GM12874 (cell line): ENCODE measurements at regions not wholly inside any gene's neighbourhood (a gene's known extent, or its start where the extent isn't known, plus 50 kb on each side); places are given as distances from the start of the nearest gene placed in this dataset.

Experiments used
- TF ChIP-seq, protein P1 (sequence below): IDR thresholded peaks from 2 replicates; pipeline ENCODE4 v1.5.1; 2011; ENCODE audit warnings: low read depth, mild to moderate bottlenecking, control low read depth, low read length, moderate library complexity; ENCODE audit not compliant: insufficient read depth

DNA sequence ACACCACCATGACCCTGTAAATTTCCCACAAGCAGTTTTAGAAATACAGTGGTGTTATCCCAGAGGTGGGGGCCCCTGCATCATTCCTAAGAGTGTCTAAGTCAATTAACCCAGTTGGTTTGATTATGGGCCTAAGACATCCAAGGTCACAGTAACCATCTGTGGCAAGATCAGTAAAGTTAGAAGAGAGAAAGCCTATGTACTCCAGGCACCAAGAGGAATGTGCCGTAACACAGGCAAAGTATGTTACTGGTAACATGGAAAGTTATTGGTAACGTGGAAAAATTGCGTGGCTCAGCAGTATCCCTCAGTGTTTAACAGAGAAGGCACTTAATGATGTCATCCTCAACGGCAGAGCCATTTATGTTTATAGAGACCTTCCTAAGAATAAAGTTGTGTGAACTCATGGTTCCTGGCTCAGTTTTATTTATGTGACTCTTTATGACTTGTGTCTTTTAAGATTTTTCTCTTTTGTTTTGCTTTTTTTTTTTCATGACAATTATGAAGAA is 144.1 kb upstream of the RASGRP1 start:
- TF ChIP-seq, protein P1, sequence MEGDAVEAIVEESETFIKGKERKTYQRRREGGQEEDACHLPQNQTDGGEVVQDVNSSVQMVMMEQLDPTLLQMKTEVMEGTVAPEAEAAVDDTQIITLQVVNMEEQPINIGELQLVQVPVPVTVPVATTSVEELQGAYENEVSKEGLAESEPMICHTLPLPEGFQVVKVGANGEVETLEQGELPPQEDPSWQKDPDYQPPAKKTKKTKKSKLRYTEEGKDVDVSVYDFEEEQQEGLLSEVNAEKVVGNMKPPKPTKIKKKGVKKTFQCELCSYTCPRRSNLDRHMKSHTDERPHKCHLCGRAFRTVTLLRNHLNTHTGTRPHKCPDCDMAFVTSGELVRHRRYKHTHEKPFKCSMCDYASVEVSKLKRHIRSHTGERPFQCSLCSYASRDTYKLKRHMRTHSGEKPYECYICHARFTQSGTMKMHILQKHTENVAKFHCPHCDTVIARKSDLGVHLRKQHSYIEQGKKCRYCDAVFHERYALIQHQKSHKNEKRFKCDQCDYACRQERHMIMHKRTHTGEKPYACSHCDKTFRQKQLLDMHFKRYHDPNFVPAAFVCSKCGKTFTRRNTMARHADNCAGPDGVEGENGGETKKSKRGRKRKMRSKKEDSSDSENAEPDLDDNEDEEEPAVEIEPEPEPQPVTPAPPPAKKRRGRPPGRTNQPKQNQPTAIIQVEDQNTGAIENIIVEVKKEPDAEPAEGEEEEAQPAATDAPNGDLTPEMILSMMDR, result no peak

DNA sequence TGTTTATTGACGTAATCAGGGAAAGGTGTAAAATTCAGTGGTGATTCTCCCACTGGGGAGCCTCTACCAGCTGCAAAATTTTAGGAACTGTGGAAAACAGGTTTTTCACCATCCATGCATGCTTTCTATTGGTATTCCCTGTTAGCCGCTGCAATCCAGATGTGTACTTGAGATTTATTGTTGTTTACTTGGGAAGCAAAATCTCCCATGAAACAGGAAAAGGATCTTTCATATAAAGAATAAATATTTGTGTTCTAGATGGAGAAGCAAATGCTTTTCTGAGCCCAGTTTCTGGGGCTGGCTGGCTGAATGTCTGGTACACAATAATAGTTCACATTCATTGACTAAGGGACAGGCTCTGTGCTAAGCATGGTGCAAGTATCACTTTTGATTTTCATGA is 144.6 kb upstream of the RASGRP1 start:
- TF ChIP-seq, protein P1, result no peak

DNA sequence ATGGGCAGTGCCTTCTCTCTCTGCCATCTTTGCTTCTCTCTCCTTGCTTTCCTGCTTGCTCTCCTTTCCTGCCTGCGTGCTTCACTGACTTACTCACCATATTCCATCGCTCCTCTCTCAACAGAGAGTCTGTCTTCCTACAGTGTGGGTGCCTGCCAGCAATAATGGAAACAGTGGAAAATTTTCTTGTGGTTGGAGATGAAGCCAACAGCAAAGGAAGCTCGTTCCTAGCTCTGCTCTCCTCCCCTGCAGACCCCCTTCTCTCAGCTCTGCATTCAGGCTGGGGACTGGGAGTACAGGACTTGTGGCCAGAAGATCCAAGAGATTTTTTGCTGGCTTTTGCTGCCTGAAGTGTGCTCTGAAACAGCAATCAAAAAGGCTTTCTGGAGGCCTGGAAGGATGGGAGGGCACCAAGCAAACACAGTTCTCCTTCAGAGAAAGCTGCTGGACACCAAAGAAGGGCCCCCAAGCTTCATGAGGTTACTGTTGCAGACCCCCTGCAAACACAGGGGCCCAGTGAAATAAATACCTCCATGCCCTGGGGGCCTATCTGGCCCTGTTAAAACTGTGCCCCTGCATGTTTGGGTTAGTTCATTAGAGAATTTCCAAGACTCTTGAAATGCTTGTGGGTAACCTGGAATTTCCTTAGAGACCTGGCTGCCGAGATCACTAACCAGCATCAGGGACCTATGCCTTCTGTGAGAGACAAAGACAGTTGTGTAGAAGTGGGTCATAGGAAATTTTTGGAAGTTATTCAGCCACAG is 149.9 kb upstream of the RASGRP1 start:
- TF ChIP-seq, protein P1, result no peak

DNA sequence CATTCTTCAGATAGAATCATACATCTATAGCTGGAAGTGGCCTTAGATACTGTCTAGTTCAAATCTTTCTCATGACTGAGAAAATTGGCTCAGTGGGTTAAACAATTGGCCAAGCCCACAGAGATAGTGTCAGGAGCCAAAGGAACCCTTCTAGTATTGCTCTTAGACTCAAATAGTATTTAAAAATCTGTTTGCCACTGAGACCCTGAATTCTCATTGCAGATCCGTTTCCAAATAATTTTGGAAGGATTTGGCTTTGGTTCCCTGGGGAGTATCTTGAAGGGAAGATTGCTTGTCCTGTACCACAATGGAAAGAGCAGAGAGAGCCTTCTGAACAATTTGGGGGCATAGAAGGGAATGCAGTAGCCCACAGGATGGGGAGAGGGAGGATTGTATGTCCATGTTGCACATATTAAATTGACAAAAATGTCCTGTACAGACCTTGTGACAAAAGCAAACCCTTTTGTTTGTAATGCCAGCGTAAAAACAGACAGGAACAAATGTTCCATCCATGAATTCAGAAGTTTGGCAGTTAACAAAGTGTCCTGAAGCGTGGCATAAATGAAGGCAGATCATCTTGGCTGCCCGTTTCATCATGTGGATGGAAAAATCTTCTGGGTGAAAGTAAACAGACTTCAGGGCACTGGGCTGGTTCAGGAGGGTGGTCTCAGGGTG is 156.4 kb upstream of the RASGRP1 start:
- TF ChIP-seq, protein P1, result no peak

DNA sequence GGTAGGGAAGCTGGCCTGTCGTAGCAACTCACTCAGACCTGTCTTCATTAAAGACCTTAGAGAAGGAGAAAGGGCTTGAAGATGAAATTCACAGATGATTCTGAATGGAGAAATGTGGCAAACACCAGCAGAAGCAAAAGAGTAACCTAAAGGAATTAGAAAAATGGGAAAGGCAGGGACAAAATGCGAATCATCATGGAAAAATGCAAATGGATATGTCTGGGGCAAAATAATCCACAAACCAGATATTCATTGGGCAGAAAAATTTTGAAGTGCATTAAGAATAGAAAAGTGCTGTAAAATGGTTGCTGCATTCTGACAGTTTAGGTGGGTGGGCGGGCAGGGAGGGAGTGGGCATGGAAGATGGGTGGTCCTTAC is 156.9 kb upstream of the RASGRP1 start:
- TF ChIP-seq, protein P1, result no peak

DNA sequence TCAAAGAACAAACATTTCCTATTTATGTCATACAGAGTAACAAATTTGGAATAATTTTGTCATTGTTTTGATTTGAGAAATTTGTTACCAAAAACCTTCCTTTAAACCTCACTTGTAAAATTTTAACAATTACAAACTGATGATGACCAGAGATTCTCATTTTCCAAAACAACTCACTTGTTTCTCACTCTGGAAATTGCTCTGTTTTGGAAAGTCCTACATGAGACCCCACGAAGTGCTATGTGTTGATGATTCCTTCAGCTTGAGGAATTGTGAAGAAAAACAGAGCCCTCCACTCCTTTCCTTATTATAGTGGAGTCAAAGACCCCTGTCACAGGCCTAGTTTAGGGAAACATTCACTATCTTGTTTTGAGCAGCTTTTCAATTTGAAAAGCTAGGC is 157.6 kb upstream of the RASGRP1 start:
- TF ChIP-seq, protein P1, result no peak

DNA sequence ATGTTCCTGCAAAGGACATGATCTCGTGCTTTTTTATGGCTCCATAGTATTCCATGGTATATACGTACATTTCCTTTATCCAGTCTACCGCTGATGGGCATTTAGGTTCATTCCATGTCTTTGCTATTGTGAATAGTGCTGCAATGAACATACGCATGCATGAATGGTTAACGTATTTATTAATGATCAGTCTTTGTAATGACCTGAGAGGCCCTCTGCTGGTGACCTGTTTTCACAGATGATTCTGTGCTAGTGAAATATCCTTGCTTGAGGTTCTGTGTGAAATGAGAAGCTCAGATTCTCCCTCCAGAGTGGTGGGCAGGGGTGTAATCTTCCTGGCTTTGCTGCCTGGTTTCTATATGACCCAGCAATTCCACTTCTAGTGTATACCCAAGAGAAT is 160.2 kb upstream of the RASGRP1 start:
- TF ChIP-seq, protein P1, result no peak
